RWPE2 (cell line): ENCODE measurements at regions not wholly inside any gene's neighbourhood (a gene's known extent, or its start where the extent isn't known, plus 50 kb on each side); places are given as distances from the start of the nearest gene placed in this dataset.

ENCODE experiments used
- ATAC-seq: fragments of 200-7000 bp; cut with Tn5 transposase; 3 replicates; pipeline ENCODE4 v1.9.1; 2021; ENCODE audit warnings: low read depth
- DNase-seq: peaks from one replicate; pipeline ENCODE4 v3.0.0-alpha.2; 2020; ENCODE audit warnings: low spot score
- H3K27ac ChIP-seq: fragments of 450-650 bp; 2 replicates; pipeline ENCODE4 v1.5.1; 2017; ENCODE audit warnings: mild to moderate bottlenecking; ENCODE audit not compliant: poor library complexity, severe bottlenecking
- H3K27me3 ChIP-seq: fragments of 250-450 bp; sonication (Bioruptor Pico); 2 replicates; pipeline ENCODE4 v1.5.1; 2021; ENCODE audit warnings: mild to moderate bottlenecking, moderate library complexity; ENCODE audit not compliant: insufficient read depth, poor library complexity, severe bottlenecking
- H3K36me3 ChIP-seq: fragments of 250-450 bp; sonication (Bioruptor Pico); 2 replicates; pipeline ENCODE4 v1.5.1; 2020; ENCODE audit warnings: low read depth, mild to moderate bottlenecking, moderate library complexity
- H3K4me1 ChIP-seq: fragments of 250-450 bp; sonication (Bioruptor Pico); 2 replicates; pipeline ENCODE4 v1.5.1; 2021; ENCODE audit warnings: mild to moderate bottlenecking, moderate library complexity; ENCODE audit not compliant: insufficient read depth, poor library complexity, severe bottlenecking
- H3K4me3 ChIP-seq: fragments of 250-450 bp; sonication (Bioruptor Pico); 2 replicates; pipeline ENCODE4 v1.5.1; 2021; ENCODE audit warnings: mild to moderate bottlenecking, moderate library complexity; ENCODE audit not compliant: severe bottlenecking
- H3K9me3 ChIP-seq: fragments of 250-450 bp; sonication (Bioruptor Pico); 2 replicates; pipeline ENCODE4 v1.5.1; 2021; ENCODE audit warnings: mild to moderate bottlenecking, moderate library complexity; ENCODE audit not compliant: severe bottlenecking
- CTCF ChIP-seq: fragments of 450-650 bp; IDR thresholded peaks from one replicate; pipeline ENCODE4 v1.5.1; 2017; ENCODE audit warnings: mild to moderate bottlenecking, moderate library complexity; ENCODE audit not compliant: poor library complexity, severe bottlenecking

GRCh38 chr7:112886208-112886607, 96.0 kb upstream of the TMEM168 start:
- Histone ChIP-seq H3K36me3 (no peaks in the 10 kb centered on the region), H3K9me3 (no peaks in the 10 kb centered on the region), H3K4me3 (no peak overlapping the region), H3K27me3 (no peaks in the 10 kb centered on the region), H3K27ac (no peak overlapping the region), H3K4me1 (no peaks in the 10 kb centered on the region)
- TF ChIP-seq CTCF, result no peak
- DNase-seq, result no peak
- no peak for ATAC-seq

GRCh38 chr7:112882991-112883390, 92.8 kb upstream of the TMEM168 start:
- Histone ChIP-seq H3K27ac (no peak overlapping the region), H3K4me1 (no peaks in the 10 kb centered on the region)

GRCh38 chr7:112882511-112882910, 92.3 kb upstream of the TMEM168 start:
- H3K27me3 ChIP-seq, result no peaks in the 10 kb centered on the region
- no peak for TF ChIP-seq CTCF
- no peaks in the 10 kb centered on the region for H3K4me1 ChIP-seq
- H3K27ac ChIP-seq, result no peak overlapping the region
- H3K9me3 ChIP-seq, result no peaks in the 10 kb centered on the region
- DNase-seq, result no peak
- H3K36me3 ChIP-seq, result no peaks in the 10 kb centered on the region
- no peak for ATAC-seq
- H3K4me3 ChIP-seq, result no peak overlapping the region

More at GRCh38 chr7:112882991-112883390, 92.8 kb upstream of the TMEM168 start:
- Histone ChIP-seq H3K9me3 (no peaks in the 10 kb centered on the region), H3K36me3 (no peaks in the 10 kb centered on the region), H3K27me3 (no peaks in the 10 kb centered on the region), H3K4me3 (no peak overlapping the region)
- ATAC-seq (no peak), DNase-seq (no peak)
- no peak for TF ChIP-seq CTCF

- Histone ChIP-seq H3K36me3 (no peaks in the 10 kb centered on the region), H3K9me3 (no peaks in the 10 kb centered on the region), H3K4me1 (no peaks in the 10 kb centered on the region), H3K27me3 (no peaks in the 10 kb centered on the region), H3K4me3 (no peak overlapping the region), H3K27ac (no peak overlapping the region)
- DNase-seq, result no peak
- no peak for ATAC-seq
- no peak for TF ChIP-seq CTCF
These were observed 91.8 kb upstream of the TMEM168 start for GRCh38 chr7:112882022-112882421.

- no peaks in the 10 kb centered on the region for H3K36me3 ChIP-seq
- no peaks in the 10 kb centered on the region for H3K4me1 ChIP-seq
- no peak for DNase-seq
- no peak overlapping the region for H3K4me3 ChIP-seq
- no peaks in the 10 kb centered on the region for H3K9me3 ChIP-seq
- ATAC-seq, result no peak
- H3K27me3 ChIP-seq, result no peaks in the 10 kb centered on the region
- TF ChIP-seq CTCF, result no peak
- H3K27ac ChIP-seq, result no peak overlapping the region
These were observed 90.7 kb upstream of the TMEM168 start for GRCh38 chr7:112880818-112881418.
